ENCODE measurements at regions not wholly inside any gene's neighbourhood (a gene's known extent, or its start where the extent isn't known, plus 50 kb on each side); places are given as distances from the start of the nearest gene placed in this dataset.

- peak in 1 of 2 experiments; percentile 43; a peak in 1 of 4 replicates for TF ChIP-seq ATF4 (CRISPR knock-in tag; IDR thresholded peaks at IDR 0.05)
- no peak for TF ChIP-seq HMGA1 (CRISPR knock-in tag; conservative IDR thresholded peaks at IDR 0.05)
- TF ChIP-seq STAT6 (CRISPR knock-in tag; IDR thresholded peaks at IDR 0.05; ENCODE audit: borderline replicate concordance): no peak
- TF ChIP-seq ADNP (CRISPR knock-in tag; IDR thresholded peaks at IDR 0.05): no peak
- TF ChIP-seq ZC3H13 (CRISPR knock-in tag; IDR thresholded peaks at IDR 0.05): peak; percentile 77
- TF ChIP-seq ZNF326 (CRISPR knock-in tag; IDR thresholded peaks at IDR 0.05; ENCODE audit: borderline replicate concordance): no peak
- no peak for TF ChIP-seq NFE2 (CRISPR knock-in tag; IDR thresholded peaks at IDR 0.05)
- peak; percentile 87; the same call in 1 of the 2 replicates for TF ChIP-seq ZMAT3 (CRISPR knock-in tag; conservative IDR thresholded peaks at IDR 0.05)
- no peak for TF ChIP-seq ZNF879 (CRISPR knock-in tag; IDR thresholded peaks at IDR 0.05)
- TF ChIP-seq ZNF503 (CRISPR knock-in tag; IDR thresholded peaks at IDR 0.05): no peak
- TF ChIP-seq ERF (CRISPR knock-in tag; IDR thresholded peaks at IDR 0.05): peak; percentile 95
- no peak for TF ChIP-seq PRPF4 (IDR thresholded peaks at IDR 0.05; ENCODE audit: low read depth, low read length, poor library complexity, severe bottlenecking)
- TF ChIP-seq ZSCAN20 (CRISPR knock-in tag; IDR thresholded peaks at IDR 0.05; ENCODE audit: borderline replicate concordance): no peak
- TF ChIP-seq E2F1 (CRISPR knock-in tag; IDR thresholded peaks at IDR 0.05): no peak
- TF ChIP-seq ZNF850 (CRISPR knock-in tag; conservative IDR thresholded peaks at IDR 0.05): no peak
- TF ChIP-seq SIN3B (IDR thresholded peaks at IDR 0.05; ENCODE audit: low read length): no peak
- peak; percentile 86 for TF ChIP-seq TARDBP (CRISPR knock-in tag; IDR thresholded peaks at IDR 0.05)
- TF ChIP-seq RORA (CRISPR knock-in tag; IDR thresholded peaks at IDR 0.05): no peak
- TF ChIP-seq IKZF1 (IDR thresholded peaks at IDR 0.05): no peak
- TF ChIP-seq RBFOX2 (IDR thresholded peaks at IDR 0.05; ENCODE audit: low read depth, low read length): no peak
- TF ChIP-seq SYNCRIP (IDR thresholded peaks at IDR 0.05; ENCODE audit: insufficient read depth, low read depth, low read length): no peak
- no peak for TF ChIP-seq GPN1 (CRISPR knock-in tag; IDR thresholded peaks at IDR 0.05; ENCODE audit: borderline replicate concordance)
- no peak for TF ChIP-seq NPAS2 (CRISPR knock-in tag; IDR thresholded peaks at IDR 0.05; ENCODE audit: borderline replicate concordance)
- TF ChIP-seq JUN (CRISPR knock-in tag; IDR thresholded peaks at IDR 0.05): no peak; the same call in 1 of the 2 replicates
- TF ChIP-seq CHCHD3 (CRISPR knock-in tag; IDR thresholded peaks at IDR 0.05): no peak
- TF ChIP-seq FOXA3 (CRISPR knock-in tag; IDR thresholded peaks at IDR 0.05): peak; percentile 65
These were observed 91.4 kb upstream of the NEDD9 start (continued) for GRCh38 chr6:11323666-11324452.

Data from HepG2 (cell line).